ENCODE measurements at regions not wholly inside any gene's neighbourhood (a gene's known extent, or its start where the extent isn't known, plus 50 kb on each side); places are given as distances from the start of the nearest gene placed in this dataset.
"Not testable (repeated sequence)": the region's sequence is repeated elsewhere in the genome, so short reads cannot be mapped to it uniquely, and the experiment has no call there.

GRCh38 chr10:28176498-28176897, 126.4 kb downstream of the MPP7 start:
- not testable (repeated sequence) for TF ChIP-seq CTCF, POLR2A (IDR thresholded peaks at IDR 0.05)
